GM23338 (cell line): ENCODE measurements at regions not wholly inside any gene's neighbourhood (a gene's known extent, or its start where the extent isn't known, plus 50 kb on each side); places are given as distances from the start of the nearest gene placed in this dataset.

Experiments used
- ATAC-seq: fragments of 200-7000 bp; cut with Tn5 transposase; 3 replicates; pipeline ENCODE4 v1.9.1; 2020
- DNase-seq: peaks from one replicate; pipeline ENCODE4 v3.0.0-alpha.2; 2015; ENCODE audit warnings: low spot score
- H2AFZ ChIP-seq: fragments of 200-600 bp; sonication (generic); 2 replicates; pipeline ENCODE4 v1.8.0; 2016; ENCODE audit warnings: antibody characterized with exemption, mild to moderate bottlenecking, moderate library complexity
- H3F3A ChIP-seq: fragments of 200-600 bp; sonication (generic); replicated peaks from 2 replicates; pipeline ENCODE4 v1.8.0; 2017; ENCODE audit warnings: antibody characterized with exemption, mixed run types, low read depth
- H3K27ac ChIP-seq: fragments of 200-600 bp; sonication (generic); 2 replicates; pipeline ENCODE4 v1.6.1; 2016; ENCODE audit warnings: low read depth
- H3K27me3 ChIP-seq: fragments of 200-600 bp; sonication (generic); 2 replicates; pipeline ENCODE4 v1.8.0; 2016; ENCODE audit warnings: mild to moderate bottlenecking, mixed run types, moderate library complexity; ENCODE audit not compliant: insufficient read depth
- H3K36me3 ChIP-seq: fragments of 200-600 bp; sonication (generic); 2 replicates; pipeline ENCODE4 v1.8.0; 2016; ENCODE audit warnings: mild to moderate bottlenecking; ENCODE audit not compliant: insufficient read depth
- H3K4me1 ChIP-seq: fragments of 200-600 bp; sonication (generic); 2 replicates; pipeline ENCODE4 v1.8.0; 2016; ENCODE audit warnings: mild to moderate bottlenecking, moderate library complexity; ENCODE audit not compliant: insufficient read depth
- H3K4me2 ChIP-seq: fragments of 200-600 bp; sonication (generic); 2 replicates; pipeline ENCODE4 v1.7.1; 2017; ENCODE audit warnings: mixed run types
- H3K4me3 ChIP-seq: fragments of 200-600 bp; sonication (generic); 2 replicates; pipeline ENCODE4 v1.6.1; 2016; ENCODE audit warnings: mixed run types
- H3K79me2 ChIP-seq: fragments of 200-600 bp; sonication (generic); replicated peaks from 2 replicates; pipeline ENCODE4 v1.8.0; 2017; ENCODE audit warnings: mild to moderate bottlenecking; ENCODE audit not compliant: insufficient read depth
- H3K9me2 ChIP-seq: fragments of 200-600 bp; sonication (generic); 2 replicates; pipeline ENCODE4 v1.8.0; 2017; ENCODE audit not compliant: insufficient read depth
- H4K20me1 ChIP-seq: fragments of 200-600 bp; sonication (generic); replicated peaks from 2 replicates; pipeline ENCODE4 v1.8.0; 2017; ENCODE audit warnings: mild to moderate bottlenecking; ENCODE audit not compliant: insufficient read depth
- H3K27ac Mint-ChIP-seq: 2 replicates; pipeline ENCODE4 v1.8.0; 2020; ENCODE audit warnings: inconsistent platforms, mild to moderate bottlenecking, moderate library complexity, mixed read lengths
- H3K27me3 Mint-ChIP-seq: 3 replicates; pipeline ENCODE4 v1.8.0; 2022; ENCODE audit warnings: low read depth, mild to moderate bottlenecking, moderate library complexity, mixed read lengths, inconsistent platforms; ENCODE audit not compliant: insufficient read depth, poor library complexity
- H3K36me3 Mint-ChIP-seq: 3 replicates; pipeline ENCODE4 v1.8.0; 2021; ENCODE audit warnings: low read depth, mild to moderate bottlenecking, inconsistent platforms, moderate library complexity, mixed read lengths
- H3K4me1 Mint-ChIP-seq: 3 replicates; pipeline ENCODE4 v1.8.0; 2020; ENCODE audit warnings: mild to moderate bottlenecking, inconsistent platforms, mixed read lengths
- H3K4me3 Mint-ChIP-seq: 3 replicates; pipeline ENCODE4 v1.8.0; 2021; ENCODE audit warnings: moderate library complexity, mild to moderate bottlenecking, inconsistent platforms, mixed read lengths
- H3K9me3 Mint-ChIP-seq: 3 replicates; pipeline ENCODE4 v1.8.0; 2020; ENCODE audit warnings: moderate library complexity, mild to moderate bottlenecking, inconsistent platforms, mixed read lengths
- CREB1 ChIP-seq: fragments of 250-450 bp; sonication (Bioruptor Pico); IDR thresholded peaks from 2 replicates; pipeline ENCODE4 v1.5.0; 2020; ENCODE audit warnings: low read depth, mild to moderate bottlenecking, moderate library complexity
- CTCF ChIP-seq, 2 experiments: fragments of 200-600 bp in 1 of 2; sonication (generic) in 1 of 2; conservative IDR thresholded peaks; 2 replicates each; pipeline versions ENCODE4 v1.5.1 to v1.6.1; 2016 to 2017; ENCODE audit warnings: antibody characterized with exemption in 2 of 2, low read depth in 2 of 2, mild to moderate bottlenecking in 2 of 2, moderate library complexity in 1 of 2
- ETS1 ChIP-seq: IDR thresholded peaks from 2 replicates; pipeline ENCODE4 v1.6.1; 2016; ENCODE audit warnings: antibody characterized with exemption
- EZH2 ChIP-seq: fragments of 200-600 bp; sonication (generic); IDR thresholded peaks from one replicate; pipeline ENCODE4 v1.8.0; 2017; ENCODE audit warnings: antibody characterized with exemption, mild to moderate bottlenecking, low read depth; ENCODE audit not compliant: unreplicated experiment
- EZH2phosphoT487 ChIP-seq: fragments of 200-600 bp; sonication (generic); IDR thresholded peaks from one replicate; pipeline ENCODE4 v1.8.1; 2018; ENCODE audit warnings: antibody characterized with exemption; ENCODE audit not compliant: unreplicated experiment
- JUNB ChIP-seq: IDR thresholded peaks from one replicate; pipeline ENCODE4 v1.6.1; 2016; ENCODE audit warnings: antibody characterized with exemption; ENCODE audit not compliant: unreplicated experiment
- NANOG ChIP-seq: IDR thresholded peaks from 2 replicates; pipeline ENCODE4 v1.6.1; 2016; ENCODE audit warnings: antibody characterized with exemption, borderline replicate concordance
- POLR2AphosphoS5 ChIP-seq: IDR thresholded peaks from 2 replicates; pipeline ENCODE4 v1.6.1; 2016; ENCODE audit warnings: antibody characterized with exemption, low read depth
- REST ChIP-seq: IDR thresholded peaks from one replicate; pipeline ENCODE4 v1.6.1; 2018; ENCODE audit warnings: antibody characterized with exemption; ENCODE audit not compliant: unreplicated experiment
- STAT1 ChIP-seq: IDR thresholded peaks from one replicate; pipeline ENCODE4 v1.6.1; 2016; ENCODE audit warnings: antibody characterized with exemption; ENCODE audit not compliant: unreplicated experiment
- ZNF114 ChIP-seq: fragments of 250-450 bp; sonication (Bioruptor Pico); IDR thresholded peaks from 2 replicates; pipeline ENCODE4 v1.5.0; 2020; ENCODE audit warnings: mild to moderate bottlenecking, moderate library complexity
- ZNF331 ChIP-seq: fragments of 250-450 bp; sonication (Bioruptor Pico); IDR thresholded peaks from 2 replicates; pipeline ENCODE4 v1.5.0; 2020; ENCODE audit warnings: low read depth, mild to moderate bottlenecking, moderate library complexity
- ZNF462 ChIP-seq: fragments of 250-450 bp; sonication (Bioruptor Pico); IDR thresholded peaks from 2 replicates; pipeline ENCODE4 v1.5.0; 2020; ENCODE audit warnings: mild to moderate bottlenecking, moderate library complexity

- H3K36me3 Mint-ChIP-seq = no peaks in the 10 kb centered on the region
- no peak overlapping the region for H3K4me3 ChIP-seq
- no peaks in the 10 kb centered on the region for H3K27me3 Mint-ChIP-seq
- peaks cover 10% of the 10 kb centered on the region; the same call in 2 of the 3 replicates for H3K4me1 Mint-ChIP-seq
- H3K4me1 ChIP-seq = peaks cover 10% of the 10 kb centered on the region
- H4K20me1 ChIP-seq = no peaks in the 10 kb centered on the region
- no peak overlapping the region for H3K27ac ChIP-seq
- DNase-seq = no peak
- no peaks in the 10 kb centered on the region for H3K9me3 Mint-ChIP-seq
- H3F3A ChIP-seq = no peaks in the 10 kb centered on the region
- H2AFZ ChIP-seq = no peak overlapping the region
- H3K9me2 ChIP-seq = no peaks in the 10 kb centered on the region
- no peak for TF ChIP-seq POLR2AphosphoS5
- no peak for TF ChIP-seq ZNF462
- no peak for TF ChIP-seq EZH2phosphoT487
- TF ChIP-seq ETS1 = no peak
- no peak for TF ChIP-seq EZH2
- no peak for TF ChIP-seq CREB1 (CRISPR knock-in tag)
- no peak for TF ChIP-seq ZNF331 (CRISPR knock-in tag)
- no peak for TF ChIP-seq REST
- TF ChIP-seq CTCF (conservative IDR thresholded peaks at IDR 0.05; ENCODE audit: low read depth in 2 of 2) = no peak
- no peak for TF ChIP-seq ZNF114 (CRISPR knock-in tag)
- no peak for TF ChIP-seq JUNB
- TF ChIP-seq STAT1 = no peak
- no peak for TF ChIP-seq NANOG
- H3K27ac Mint-ChIP-seq = no peak overlapping the region
- no peaks in the 10 kb centered on the region for H3K36me3 ChIP-seq
- no peak overlapping the region for H3K4me2 ChIP-seq
- no peak overlapping the region for H3K4me3 Mint-ChIP-seq
- no peaks in the 10 kb centered on the region for H3K79me2 ChIP-seq
- H3K27me3 ChIP-seq = no peaks in the 10 kb centered on the region
- no peak for ATAC-seq
These were observed 193.0 kb downstream of the VGLL3 start for GRCh38 chr3:86797946-86798345.
